GM23338 (cell line): ENCODE measurements at regions not wholly inside any gene's neighbourhood (a gene's known extent, or its start where the extent isn't known, plus 50 kb on each side); places are given as distances from the start of the nearest gene placed in this dataset.

ENCODE experiments used
- ATAC-seq: fragments of 200-7000 bp; cut with Tn5 transposase; 3 replicates; pipeline ENCODE4 v1.9.1; 2020
- DNase-seq: peaks from one replicate; pipeline ENCODE4 v3.0.0-alpha.2; 2015; ENCODE audit warnings: low spot score
- H2AFZ ChIP-seq: fragments of 200-600 bp; sonication (generic); 2 replicates; pipeline ENCODE4 v1.8.0; 2016; ENCODE audit warnings: antibody characterized with exemption, mild to moderate bottlenecking, moderate library complexity
- H3F3A ChIP-seq: fragments of 200-600 bp; sonication (generic); replicated peaks from 2 replicates; pipeline ENCODE4 v1.8.0; 2017; ENCODE audit warnings: antibody characterized with exemption, mixed run types, low read depth
- H3K27ac ChIP-seq: fragments of 200-600 bp; sonication (generic); 2 replicates; pipeline ENCODE4 v1.6.1; 2016; ENCODE audit warnings: low read depth
- H3K27me3 ChIP-seq: fragments of 200-600 bp; sonication (generic); 2 replicates; pipeline ENCODE4 v1.8.0; 2016; ENCODE audit warnings: mild to moderate bottlenecking, mixed run types, moderate library complexity; ENCODE audit not compliant: insufficient read depth
- H3K36me3 ChIP-seq: fragments of 200-600 bp; sonication (generic); 2 replicates; pipeline ENCODE4 v1.8.0; 2016; ENCODE audit warnings: mild to moderate bottlenecking; ENCODE audit not compliant: insufficient read depth
- H3K4me1 ChIP-seq: fragments of 200-600 bp; sonication (generic); 2 replicates; pipeline ENCODE4 v1.8.0; 2016; ENCODE audit warnings: mild to moderate bottlenecking, moderate library complexity; ENCODE audit not compliant: insufficient read depth
- H3K4me2 ChIP-seq: fragments of 200-600 bp; sonication (generic); 2 replicates; pipeline ENCODE4 v1.7.1; 2017; ENCODE audit warnings: mixed run types
- H3K4me3 ChIP-seq: fragments of 200-600 bp; sonication (generic); 2 replicates; pipeline ENCODE4 v1.6.1; 2016; ENCODE audit warnings: mixed run types
- H3K79me2 ChIP-seq: fragments of 200-600 bp; sonication (generic); replicated peaks from 2 replicates; pipeline ENCODE4 v1.8.0; 2017; ENCODE audit warnings: mild to moderate bottlenecking; ENCODE audit not compliant: insufficient read depth
- H3K9me2 ChIP-seq: fragments of 200-600 bp; sonication (generic); 2 replicates; pipeline ENCODE4 v1.8.0; 2017; ENCODE audit not compliant: insufficient read depth
- H4K20me1 ChIP-seq: fragments of 200-600 bp; sonication (generic); replicated peaks from 2 replicates; pipeline ENCODE4 v1.8.0; 2017; ENCODE audit warnings: mild to moderate bottlenecking; ENCODE audit not compliant: insufficient read depth
- H3K27ac Mint-ChIP-seq: 2 replicates; pipeline ENCODE4 v1.8.0; 2020; ENCODE audit warnings: inconsistent platforms, mild to moderate bottlenecking, moderate library complexity, mixed read lengths
- H3K27me3 Mint-ChIP-seq: 3 replicates; pipeline ENCODE4 v1.8.0; 2022; ENCODE audit warnings: low read depth, mild to moderate bottlenecking, moderate library complexity, mixed read lengths, inconsistent platforms; ENCODE audit not compliant: insufficient read depth, poor library complexity
- H3K36me3 Mint-ChIP-seq: 3 replicates; pipeline ENCODE4 v1.8.0; 2021; ENCODE audit warnings: low read depth, mild to moderate bottlenecking, inconsistent platforms, moderate library complexity, mixed read lengths
- H3K4me1 Mint-ChIP-seq: 3 replicates; pipeline ENCODE4 v1.8.0; 2020; ENCODE audit warnings: mild to moderate bottlenecking, inconsistent platforms, mixed read lengths
- H3K4me3 Mint-ChIP-seq: 3 replicates; pipeline ENCODE4 v1.8.0; 2021; ENCODE audit warnings: moderate library complexity, mild to moderate bottlenecking, inconsistent platforms, mixed read lengths
- H3K9me3 Mint-ChIP-seq: 3 replicates; pipeline ENCODE4 v1.8.0; 2020; ENCODE audit warnings: moderate library complexity, mild to moderate bottlenecking, inconsistent platforms, mixed read lengths
- CREB1 ChIP-seq: fragments of 250-450 bp; sonication (Bioruptor Pico); IDR thresholded peaks from 2 replicates; pipeline ENCODE4 v1.5.0; 2020; ENCODE audit warnings: low read depth, mild to moderate bottlenecking, moderate library complexity
- EZH2 ChIP-seq: fragments of 200-600 bp; sonication (generic); IDR thresholded peaks from one replicate; pipeline ENCODE4 v1.8.0; 2017; ENCODE audit warnings: antibody characterized with exemption, mild to moderate bottlenecking, low read depth; ENCODE audit not compliant: unreplicated experiment
- EZH2phosphoT487 ChIP-seq: fragments of 200-600 bp; sonication (generic); IDR thresholded peaks from one replicate; pipeline ENCODE4 v1.8.1; 2018; ENCODE audit warnings: antibody characterized with exemption; ENCODE audit not compliant: unreplicated experiment
- JUNB ChIP-seq: IDR thresholded peaks from one replicate; pipeline ENCODE4 v1.6.1; 2016; ENCODE audit warnings: antibody characterized with exemption; ENCODE audit not compliant: unreplicated experiment
- NANOG ChIP-seq: IDR thresholded peaks from 2 replicates; pipeline ENCODE4 v1.6.1; 2016; ENCODE audit warnings: antibody characterized with exemption, borderline replicate concordance
- POLR2AphosphoS5 ChIP-seq: IDR thresholded peaks from 2 replicates; pipeline ENCODE4 v1.6.1; 2016; ENCODE audit warnings: antibody characterized with exemption, low read depth
- ZNF114 ChIP-seq: fragments of 250-450 bp; sonication (Bioruptor Pico); IDR thresholded peaks from 2 replicates; pipeline ENCODE4 v1.5.0; 2020; ENCODE audit warnings: mild to moderate bottlenecking, moderate library complexity
- ZNF331 ChIP-seq: fragments of 250-450 bp; sonication (Bioruptor Pico); IDR thresholded peaks from 2 replicates; pipeline ENCODE4 v1.5.0; 2020; ENCODE audit warnings: low read depth, mild to moderate bottlenecking, moderate library complexity
- TF ChIP-seq, protein P1 (sequence below), 2 experiments: fragments of 200-600 bp in 1 of 2; sonication (generic) in 1 of 2; conservative IDR thresholded peaks; 2 replicates each; pipeline versions ENCODE4 v1.5.1 to v1.6.1; 2016 to 2017; ENCODE audit warnings: antibody characterized with exemption in 2 of 2, low read depth in 2 of 2, mild to moderate bottlenecking in 2 of 2, moderate library complexity in 1 of 2

DNA sequence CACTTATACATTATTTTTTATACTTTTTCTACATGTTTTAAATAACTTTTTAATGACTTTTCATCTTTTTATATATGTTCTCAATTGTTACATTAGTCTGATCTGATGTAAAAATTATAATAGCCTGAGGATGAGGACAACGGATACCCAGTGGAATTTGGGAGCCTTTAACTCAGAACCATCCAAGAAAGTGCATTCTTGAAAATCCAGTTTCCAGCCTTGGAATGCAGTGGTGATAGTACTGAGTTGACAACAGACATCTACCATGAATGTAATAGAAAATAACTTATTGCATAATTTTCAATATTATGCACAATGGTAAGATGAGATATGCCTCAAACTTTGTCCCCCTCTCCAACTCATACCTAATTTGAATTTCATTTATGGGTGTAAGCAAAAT lies 120.7 kb upstream of the ZC3H15 start:
- ATAC-seq (no peak), DNase-seq (no peak)
- Histone ChIP-seq H2AFZ (no peak overlapping the region), H3K27me3 (no peaks in the 10 kb centered on the region), H3K27ac (no peak overlapping the region), H4K20me1 (no peaks in the 10 kb centered on the region), H3K79me2 (no peaks in the 10 kb centered on the region), H3K4me3 (no peak overlapping the region), H3F3A (no peaks in the 10 kb centered on the region), H3K9me2 (no peaks in the 10 kb centered on the region), H3K36me3 (no peaks in the 10 kb centered on the region), H3K4me2 (no peak overlapping the region), H3K4me1 (no peaks in the 10 kb centered on the region)
- TF ChIP-seq NANOG = no peak
- TF ChIP-seq EZH2phosphoT487 = no peak
- no peak for TF ChIP-seq JUNB
- TF ChIP-seq, protein P1, sequence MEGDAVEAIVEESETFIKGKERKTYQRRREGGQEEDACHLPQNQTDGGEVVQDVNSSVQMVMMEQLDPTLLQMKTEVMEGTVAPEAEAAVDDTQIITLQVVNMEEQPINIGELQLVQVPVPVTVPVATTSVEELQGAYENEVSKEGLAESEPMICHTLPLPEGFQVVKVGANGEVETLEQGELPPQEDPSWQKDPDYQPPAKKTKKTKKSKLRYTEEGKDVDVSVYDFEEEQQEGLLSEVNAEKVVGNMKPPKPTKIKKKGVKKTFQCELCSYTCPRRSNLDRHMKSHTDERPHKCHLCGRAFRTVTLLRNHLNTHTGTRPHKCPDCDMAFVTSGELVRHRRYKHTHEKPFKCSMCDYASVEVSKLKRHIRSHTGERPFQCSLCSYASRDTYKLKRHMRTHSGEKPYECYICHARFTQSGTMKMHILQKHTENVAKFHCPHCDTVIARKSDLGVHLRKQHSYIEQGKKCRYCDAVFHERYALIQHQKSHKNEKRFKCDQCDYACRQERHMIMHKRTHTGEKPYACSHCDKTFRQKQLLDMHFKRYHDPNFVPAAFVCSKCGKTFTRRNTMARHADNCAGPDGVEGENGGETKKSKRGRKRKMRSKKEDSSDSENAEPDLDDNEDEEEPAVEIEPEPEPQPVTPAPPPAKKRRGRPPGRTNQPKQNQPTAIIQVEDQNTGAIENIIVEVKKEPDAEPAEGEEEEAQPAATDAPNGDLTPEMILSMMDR (conservative IDR thresholded peaks at IDR 0.05; ENCODE audit: low read depth in 2 of 2) = no peak
- TF ChIP-seq CREB1 = no peak
- TF ChIP-seq EZH2 = no peak
- no peak for TF ChIP-seq ZNF114
- no peak for TF ChIP-seq ZNF331
- TF ChIP-seq POLR2AphosphoS5 = no peak
- Mint-ChIP-seq H3K36me3 (no peaks in the 10 kb centered on the region), H3K27ac (no peak overlapping the region), H3K4me3 (no peak overlapping the region), H3K27me3 (no peaks in the 10 kb centered on the region), H3K4me1 (no peaks in the 10 kb centered on the region), H3K9me3 (no peaks in the 10 kb centered on the region)

DNA sequence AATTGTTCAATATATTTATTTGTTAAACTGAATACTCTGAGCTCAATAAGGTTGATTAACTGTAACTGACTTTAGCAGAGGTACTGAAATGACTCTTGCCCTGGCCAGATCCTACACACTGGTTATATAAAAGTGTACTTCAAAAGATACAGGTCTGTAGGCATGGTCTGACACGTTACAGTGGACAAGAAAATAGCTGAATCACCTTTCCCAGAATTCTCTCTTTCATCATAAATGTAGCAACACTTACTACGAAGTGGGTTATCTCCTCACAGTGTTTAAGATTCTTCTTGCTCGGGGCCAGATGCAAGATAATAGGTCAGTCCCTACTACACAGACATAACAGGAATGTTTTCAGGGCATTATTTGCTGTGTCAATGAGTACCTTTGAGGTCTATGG lies 107.0 kb upstream of the ZC3H15 start:
- ATAC-seq (no peak), DNase-seq (no peak)
- no peak overlapping the region for H3K4me2 ChIP-seq
- H3K27ac Mint-ChIP-seq = peak overlapping the region; percentile 17; the same call in 1 of the 2 replicates
- H4K20me1 ChIP-seq = no peaks in the 10 kb centered on the region
- H3K36me3 Mint-ChIP-seq = peaks cover 7% of the 10 kb centered on the region; the same call in 2 of the 3 replicates
- no peaks in the 10 kb centered on the region for H3K27me3 Mint-ChIP-seq
- no peaks in the 10 kb centered on the region for H3K27me3 ChIP-seq
- H3K4me1 Mint-ChIP-seq = no peaks in the 10 kb centered on the region
- no peaks in the 10 kb centered on the region for H3K9me2 ChIP-seq
- no peaks in the 10 kb centered on the region for H3K36me3 ChIP-seq
- TF ChIP-seq JUNB (no peak), EZH2 (no peak), ZNF331 (no peak)
- TF ChIP-seq, protein P1 (conservative IDR thresholded peaks at IDR 0.05; ENCODE audit: low read depth in 2 of 2) = no peak
- peaks cover 9% of the 10 kb centered on the region for H3K9me3 Mint-ChIP-seq
- H3F3A ChIP-seq = no peaks in the 10 kb centered on the region
- H3K79me2 ChIP-seq = no peaks in the 10 kb centered on the region
- H3K4me3 Mint-ChIP-seq = no peak overlapping the region
- no peak overlapping the region for H3K4me3 ChIP-seq
- no peaks in the 10 kb centered on the region for H3K4me1 ChIP-seq
- no peak overlapping the region for H2AFZ ChIP-seq
- H3K27ac ChIP-seq = no peak overlapping the region
